ENCODE measurements at regions not wholly inside any gene's neighbourhood (a gene's known extent, or its start where the extent isn't known, plus 50 kb on each side); places are given as distances from the start of the nearest gene placed in this dataset.

DNA sequence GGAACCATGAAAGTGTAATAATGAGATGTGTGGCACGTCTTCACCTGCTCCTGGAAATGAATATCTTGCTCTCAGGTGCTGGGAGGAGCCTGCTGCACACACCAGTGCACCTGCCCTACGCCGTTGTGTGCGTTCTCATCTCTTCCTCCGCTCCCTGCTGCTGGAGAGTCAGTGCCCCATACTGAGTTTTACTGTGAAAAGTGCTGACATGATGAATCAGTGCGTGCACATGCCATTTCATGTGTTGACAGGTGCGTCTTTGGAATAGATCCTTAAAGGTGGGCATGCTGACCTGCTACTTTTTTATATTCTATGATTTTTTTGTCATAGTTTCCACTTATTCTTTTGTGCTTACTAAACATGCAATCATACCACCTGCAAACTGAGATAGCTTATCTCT is 1015.8 kb downstream of the BRD1 start:
- no peak for TF ChIP-seq CTCF (IDR thresholded peaks at IDR 0.05; ENCODE audit: low read depth, low read length, missing control alignments)
- no peak overlapping the region for H3K4me3 ChIP-seq (replicated peaks; ENCODE audit: low read depth, low read length)
- DNase-seq (ENCODE audit: extremely low read depth, low read depth) = no peak

GRCh38 chr22:48808038-48808960 is 1019.4 kb downstream of the BRD1 start:
- DNase-seq (ENCODE audit: extremely low read depth, low read depth) = no peak
- no peak for TF ChIP-seq CTCF (IDR thresholded peaks at IDR 0.05; ENCODE audit: low read depth, low read length, missing control alignments)

DNA sequence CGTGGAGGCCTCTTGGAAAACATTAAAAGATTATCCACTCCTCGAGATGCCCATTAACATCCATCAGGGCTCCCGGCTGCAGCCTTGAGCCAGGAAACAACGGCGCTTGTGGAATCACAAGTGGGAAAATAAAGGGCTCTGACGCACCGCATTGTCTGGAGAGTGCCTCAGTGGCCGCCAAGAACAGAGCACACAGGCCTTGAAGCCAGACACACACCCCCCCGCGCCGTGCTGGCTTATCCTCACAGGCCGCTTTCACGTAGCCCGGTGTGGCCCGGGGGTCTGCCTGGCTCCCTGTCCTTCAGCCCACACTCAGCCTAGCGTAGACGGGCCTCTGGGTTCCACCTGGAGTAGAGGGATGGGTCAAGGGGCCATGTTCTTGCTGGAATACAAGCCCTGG is 1020.5 kb downstream of the BRD1 start:
- no peak for TF ChIP-seq CTCF (IDR thresholded peaks at IDR 0.05; ENCODE audit: low read depth, low read length, missing control alignments)
- no peak for DNase-seq (ENCODE audit: extremely low read depth, low read depth)
- H3K4me3 ChIP-seq (replicated peaks; ENCODE audit: low read depth, low read length) = no peak overlapping the region

More at GRCh38 chr22:48808038-48808960, 1019.4 kb downstream of the BRD1 start:
- H3K4me3 ChIP-seq (replicated peaks; ENCODE audit: low read depth, low read length) = no peak overlapping the region

DNA sequence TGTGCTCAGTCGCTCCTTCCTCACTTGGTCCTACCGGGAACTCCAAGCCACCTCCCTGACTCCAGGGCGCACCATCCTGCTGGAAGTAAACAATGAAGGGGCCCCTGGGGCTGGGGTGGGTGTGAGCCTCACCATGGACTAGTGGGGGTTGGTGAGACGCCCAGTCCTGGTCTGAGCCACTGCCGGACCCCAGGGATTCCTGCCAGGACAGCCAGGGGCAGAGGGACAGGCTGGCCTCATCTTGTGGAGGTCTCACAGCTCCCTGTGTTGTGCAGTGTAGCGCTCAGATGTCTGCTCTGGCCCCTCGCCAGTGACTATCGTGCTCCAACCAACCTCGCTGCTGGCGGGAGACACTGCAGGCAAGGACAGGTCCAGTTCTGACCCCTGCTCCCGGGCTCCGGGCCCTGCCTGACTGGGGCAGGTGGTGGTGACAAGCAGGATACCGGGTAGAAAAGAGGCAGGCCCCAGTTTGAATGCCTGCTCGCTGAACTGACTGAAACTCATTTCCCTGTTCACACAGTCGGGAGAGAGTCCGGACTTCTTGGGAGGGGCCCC is 1021.4 kb downstream of the BRD1 start:
- no peak for DNase-seq (ENCODE audit: extremely low read depth, low read depth)
- H3K4me3 ChIP-seq (replicated peaks; ENCODE audit: low read depth, low read length) = no peak overlapping the region
- no peak for TF ChIP-seq CTCF (IDR thresholded peaks at IDR 0.05; ENCODE audit: low read depth, low read length, missing control alignments)

DNA sequence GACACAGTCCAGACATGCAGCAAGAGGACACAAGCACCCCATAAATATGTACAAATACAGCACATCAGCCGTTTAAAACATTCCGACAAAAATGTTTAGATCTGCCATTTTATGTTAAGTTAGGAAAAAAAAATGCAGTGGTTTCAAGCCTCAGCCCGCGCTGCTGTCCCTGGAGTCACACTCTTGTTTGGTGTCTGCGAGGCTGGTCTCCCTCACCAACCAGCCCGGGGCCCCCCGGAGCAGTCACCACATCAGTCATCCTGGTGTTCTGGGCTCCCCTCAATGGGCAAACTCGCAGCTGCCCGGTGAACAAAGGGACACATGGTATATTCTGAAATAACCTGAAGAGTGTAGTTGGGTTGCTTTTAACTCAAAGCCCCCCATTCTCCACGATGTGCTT is 1022.2 kb downstream of the BRD1 start:
- H3K4me3 ChIP-seq (replicated peaks; ENCODE audit: low read depth, low read length) = no peak overlapping the region
- no peak for DNase-seq (ENCODE audit: extremely low read depth, low read depth)
- no peak for TF ChIP-seq CTCF (IDR thresholded peaks at IDR 0.05; ENCODE audit: low read depth, low read length, missing control alignments)

DNA sequence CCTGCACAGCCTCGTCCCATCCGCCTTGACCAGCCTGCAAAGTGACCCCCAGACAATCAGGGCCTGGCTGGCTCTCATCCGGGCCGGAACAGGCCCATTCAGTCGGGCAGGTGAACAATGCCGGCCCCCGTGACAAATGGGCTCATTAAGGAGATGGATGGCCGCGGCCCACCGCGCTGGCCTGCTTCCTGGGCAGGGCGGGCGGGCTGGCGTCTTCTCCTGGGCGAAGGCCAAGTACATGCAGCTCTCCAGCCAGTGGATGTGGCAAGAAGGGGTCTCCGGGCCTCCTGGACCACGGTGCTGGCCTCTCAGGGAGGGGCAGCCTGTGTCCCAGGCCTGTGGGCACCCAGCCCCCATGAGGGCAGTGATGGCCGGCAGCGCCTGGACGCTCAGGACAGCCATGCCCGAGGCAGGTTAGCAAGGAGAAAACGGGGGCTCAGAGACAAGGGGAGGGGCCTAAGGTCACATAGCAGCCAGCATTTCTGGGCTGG is 1022.8 kb downstream of the BRD1 start:
- TF ChIP-seq CTCF (IDR thresholded peaks at IDR 0.05; ENCODE audit: low read depth, low read length, missing control alignments) = no peak
- no peak for DNase-seq (ENCODE audit: extremely low read depth, low read depth)
- H3K4me3 ChIP-seq (replicated peaks; ENCODE audit: low read depth, low read length) = no peak overlapping the region
